Subcutaneous abdominal adipose tissue (tissue), 5 donors: ENCODE measurements at regions not wholly inside any gene's neighbourhood (a gene's known extent, or its start where the extent isn't known, plus 50 kb on each side); places are given as distances from the start of the nearest gene placed in this dataset.

Source experiments
- H3K27ac ChIP-seq: one replicate; pipeline ENCODE4 v1.7.0; 2013; ENCODE audit warnings: low read depth, mild to moderate bottlenecking, inconsistent platforms, low read length, moderate library complexity
- H3K27me3 ChIP-seq, 5 donors: one replicate each; pipeline ENCODE4 v1.7.0; 2013; ENCODE audit warnings: low read length in 5 of 5, inconsistent platforms in 1 of 5; ENCODE audit not compliant: control insufficient read depth in 5 of 5, insufficient read depth in 4 of 5
- H3K36me3 ChIP-seq, 5 donors: one replicate each; pipeline ENCODE4 v1.7.0; 2013; ENCODE audit warnings: low read length in 5 of 5; ENCODE audit not compliant: control insufficient read depth in 5 of 5, insufficient read depth in 5 of 5
- H3K4me1 ChIP-seq, 5 donors: one replicate each; pipeline ENCODE4 v1.7.0; 2013; ENCODE audit warnings: low read length in 5 of 5, mild to moderate bottlenecking in 3 of 5, moderate library complexity in 1 of 5; ENCODE audit not compliant: control insufficient read depth in 5 of 5, insufficient read depth in 5 of 5
- H3K4me3 ChIP-seq, 5 donors: one replicate each; pipeline ENCODE4 v1.7.0; 2013; ENCODE audit warnings: low read length in 5 of 5, low read depth in 1 of 5
- H3K9ac ChIP-seq, 5 donors: one replicate each; pipeline ENCODE4 v1.7.0; 2013; ENCODE audit warnings: low read length in 5 of 5, mild to moderate bottlenecking in 4 of 5, moderate library complexity in 3 of 5
- H3K9me3 ChIP-seq, 5 donors: one replicate each; pipeline ENCODE4 v1.7.0; 2013; ENCODE audit warnings: low read length in 5 of 5; ENCODE audit not compliant: control insufficient read depth in 5 of 5
- donor health status: healthy.
- donor health status: healthy.
- donor health status: healthy.
- donor health status: healthy.
- donor health status: healthy.

- H3K36me3 ChIP-seq, result no peaks in the 10 kb centered on the region
- peaks cover 0 to 7% (median 3%) of the 10 kb centered on the region in 5 donors for H3K4me1 ChIP-seq
- no peak overlapping the region for H3K9ac ChIP-seq
- no peak overlapping the region for H3K27ac ChIP-seq
- no peaks in the 10 kb centered on the region for H3K27me3 ChIP-seq
- H3K9me3 ChIP-seq, result no peaks in the 10 kb centered on the region
- H3K4me3 ChIP-seq, result no peak overlapping the region
Observed at GRCh38 chr12:43115441-43116160, 436.4 kb downstream of the ADAMTS20 start.

- Histone ChIP-seq H3K36me3 (no peaks in the 10 kb centered on the region), H3K27me3 (no peaks in the 10 kb centered on the region), H3K4me3 (no peak overlapping the region), H3K27ac (no peak overlapping the region), H3K4me1 (peaks cover 0 to 7% (median 3%) of the 10 kb centered on the region in 5 donors), H3K9me3 (no peaks in the 10 kb centered on the region), H3K9ac (no peak overlapping the region)
Observed at GRCh38 chr12:43114316-43114715, 437.7 kb downstream of the ADAMTS20 start.

- Histone ChIP-seq H3K4me1 (peaks cover 0 to 7% (median 3%) of the 10 kb centered on the region in 5 donors), H3K27ac (no peak overlapping the region), H3K36me3 (no peaks in the 10 kb centered on the region), H3K9me3 (no peaks in the 10 kb centered on the region), H3K27me3 (no peaks in the 10 kb centered on the region), H3K4me3 (no peak overlapping the region), H3K9ac (no peak overlapping the region)
Observed at GRCh38 chr12:43113616-43114015, 438.4 kb downstream of the ADAMTS20 start.

GRCh38 chr12:43113135-43113534 is 438.9 kb downstream of the ADAMTS20 start:
- no peaks in the 10 kb centered on the region for H3K9me3 ChIP-seq
- H3K27me3 ChIP-seq, result no peaks in the 10 kb centered on the region
- no peak overlapping the region for H3K27ac ChIP-seq
- no peaks in the 10 kb centered on the region for H3K36me3 ChIP-seq
- no peak overlapping the region for H3K9ac ChIP-seq
- no peak overlapping the region for H3K4me3 ChIP-seq
- H3K4me1 ChIP-seq, result peaks cover 0 to 7% (median 3%) of the 10 kb centered on the region in 5 donors

- no peak overlapping the region for H3K4me3 ChIP-seq
- H3K4me1 ChIP-seq, result peaks cover 0 to 7% (median 3%) of the 10 kb centered on the region in 5 donors
- H3K27ac ChIP-seq, result no peak overlapping the region
- H3K9ac ChIP-seq, result no peak overlapping the region
- no peaks in the 10 kb centered on the region for H3K36me3 ChIP-seq
- H3K27me3 ChIP-seq, result no peaks in the 10 kb centered on the region
- H3K9me3 ChIP-seq, result no peaks in the 10 kb centered on the region
Observed at GRCh38 chr12:43112101-43112920, 439.7 kb downstream of the ADAMTS20 start.

- Histone ChIP-seq H3K36me3 (no peaks in the 10 kb centered on the region), H3K27ac (no peak overlapping the region), H3K27me3 (no peaks in the 10 kb centered on the region), H3K9ac (no peak overlapping the region), H3K9me3 (no peaks in the 10 kb centered on the region), H3K4me3 (no peak overlapping the region), H3K4me1 (peaks cover 0 to 7% (median 3%) of the 10 kb centered on the region in 5 donors)
Observed at GRCh38 chr12:43111608-43112007, 440.4 kb downstream of the ADAMTS20 start.

- Histone ChIP-seq H3K9ac (no peak overlapping the region), H3K27me3 (no peaks in the 10 kb centered on the region), H3K27ac (no peak overlapping the region), H3K4me3 (no peak overlapping the region), H3K4me1 (peaks cover 0 to 7% (median 3%) of the 10 kb centered on the region in 5 donors), H3K36me3 (no peaks in the 10 kb centered on the region), H3K9me3 (no peaks in the 10 kb centered on the region)
Observed at GRCh38 chr12:43109631-43110345, 442.2 kb downstream of the ADAMTS20 start.

- peaks cover 0 to 7% (median 3%) of the 10 kb centered on the region in 5 donors for H3K4me1 ChIP-seq
- no peak overlapping the region for H3K27ac ChIP-seq
- no peaks in the 10 kb centered on the region for H3K36me3 ChIP-seq
- H3K9me3 ChIP-seq, result no peaks in the 10 kb centered on the region
- H3K27me3 ChIP-seq, result no peaks in the 10 kb centered on the region
- no peak overlapping the region for H3K4me3 ChIP-seq
- H3K9ac ChIP-seq, result no peak overlapping the region
Observed at GRCh38 chr12:43108656-43109055, 443.3 kb downstream of the ADAMTS20 start.

- H3K9ac ChIP-seq, result no peak overlapping the region
- H3K36me3 ChIP-seq, result no peaks in the 10 kb centered on the region
- peaks cover 0 to 4% (median 0%) of the 10 kb centered on the region in 5 donors for H3K4me1 ChIP-seq
- H3K4me3 ChIP-seq, result no peak overlapping the region
- H3K27me3 ChIP-seq, result no peaks in the 10 kb centered on the region
- H3K27ac ChIP-seq, result no peak overlapping the region
- no peaks in the 10 kb centered on the region for H3K9me3 ChIP-seq
Observed at GRCh38 chr12:43107026-43107775, 444.8 kb downstream of the ADAMTS20 start.
